Eye (tissue), 1 donor: ENCODE measurements at regions not wholly inside any gene's neighbourhood (a gene's known extent, or its start where the extent isn't known, plus 50 kb on each side); places are given as distances from the start of the nearest gene placed in this dataset.

Source experiments
- DNase-seq: peaks from one replicate; pipeline ENCODE4 v3.0.0-alpha.2; 2015

DNA sequence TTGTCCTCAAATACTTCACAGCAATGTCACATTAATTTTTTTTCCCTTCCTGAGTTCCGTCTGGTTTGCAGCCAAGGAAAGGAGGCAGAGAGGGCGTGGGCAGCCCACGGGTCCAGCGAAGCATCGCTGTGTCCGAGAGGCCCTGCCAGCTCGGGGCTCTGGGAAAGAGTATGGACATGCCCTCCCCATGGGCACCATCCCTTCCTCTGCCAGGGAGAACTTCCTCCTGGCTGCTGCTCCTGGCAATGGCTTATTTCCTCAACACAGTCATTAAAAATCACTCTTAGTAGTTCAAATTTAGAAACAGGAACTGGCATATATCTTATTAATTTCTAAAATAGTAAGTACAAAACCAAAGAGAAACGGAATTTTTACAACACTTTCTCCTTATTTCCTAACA lies 115.4 kb downstream of the RIPK4 start:
- no peak for DNase-seq

- no peak for DNase-seq
Measured at GRCh38 chr21:41650526-41651145, 116.2 kb downstream of the RIPK4 start.

DNA sequence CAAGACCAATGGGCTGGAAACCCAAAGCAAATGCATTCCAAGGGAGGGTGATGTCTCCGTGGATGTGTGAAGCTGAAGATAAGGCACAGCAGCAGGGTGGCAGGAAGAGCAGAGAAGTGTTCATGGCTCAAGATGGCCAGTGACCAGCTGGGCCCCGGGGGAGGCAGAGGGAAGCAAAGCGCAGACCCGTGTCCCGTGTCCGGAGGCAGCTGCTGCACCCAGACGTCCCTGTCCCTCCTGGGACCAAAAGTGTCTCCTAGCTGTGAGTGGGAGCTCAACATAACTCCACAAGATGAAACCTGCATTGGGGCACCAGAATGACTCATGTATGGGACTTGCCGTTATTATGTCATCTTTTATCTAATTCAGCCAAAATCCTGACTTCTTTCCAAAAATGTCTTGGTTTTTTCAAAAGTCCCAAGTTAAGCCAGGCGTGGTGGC lies 118.2 kb downstream of the RIPK4 start:
- no peak for DNase-seq

GRCh38 chr21:41647806-41648561 lies 118.9 kb downstream of the RIPK4 start:
- no peak for DNase-seq

GRCh38 chr21:41643246-41643966 lies 123.4 kb downstream of the RIPK4 start:
- DNase-seq, result no peak

GRCh38 chr21:41641821-41642701 lies 124.8 kb downstream of the RIPK4 start:
- DNase-seq, result peak; percentile 32

DNA sequence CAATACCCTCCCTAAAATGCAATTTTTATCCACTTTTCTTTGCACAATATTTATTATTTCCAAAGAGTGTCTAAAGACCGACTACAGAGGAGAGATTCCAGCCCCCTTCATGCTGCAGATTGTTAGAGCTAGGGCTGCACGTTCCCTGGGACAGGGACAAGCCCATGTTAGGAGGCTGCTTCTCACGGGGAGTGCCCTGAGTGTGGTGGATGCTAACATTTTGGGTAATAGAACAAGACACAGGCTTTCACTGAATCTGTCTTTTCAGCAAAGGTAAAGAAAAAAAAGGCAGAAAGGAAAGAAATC lies 125.4 kb downstream of the RIPK4 start:
- DNase-seq, result no peak

GRCh38 chr21:41640748-41641509 lies 125.9 kb downstream of the RIPK4 start:
- DNase-seq, result no peak

GRCh38 chr21:41639766-41640165 lies 127.1 kb downstream of the RIPK4 start:
- no peak for DNase-seq

DNA sequence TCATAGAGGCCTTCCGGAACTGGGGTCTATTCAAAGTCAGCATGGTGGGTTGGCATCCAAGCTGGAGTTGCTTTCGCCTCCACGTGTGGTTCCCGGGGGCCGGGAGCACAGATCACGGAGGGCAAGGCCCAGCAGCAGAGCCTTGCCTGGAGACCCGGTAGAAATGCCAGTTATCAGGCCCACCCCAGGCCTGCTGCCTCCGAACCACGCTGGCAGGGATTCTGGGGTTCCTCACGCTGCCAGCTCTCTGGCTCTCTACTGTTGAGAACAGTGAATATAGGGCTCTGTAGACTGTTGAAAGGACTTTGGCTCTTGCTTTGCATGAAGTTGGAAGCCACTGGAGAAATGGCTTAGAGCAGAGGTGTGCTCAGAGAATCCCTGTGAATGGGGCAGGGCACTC lies 127.5 kb downstream of the RIPK4 start:
- no peak for DNase-seq

GRCh38 chr21:41638201-41638790 lies 128.6 kb downstream of the RIPK4 start:
- no peak for DNase-seq

DNA sequence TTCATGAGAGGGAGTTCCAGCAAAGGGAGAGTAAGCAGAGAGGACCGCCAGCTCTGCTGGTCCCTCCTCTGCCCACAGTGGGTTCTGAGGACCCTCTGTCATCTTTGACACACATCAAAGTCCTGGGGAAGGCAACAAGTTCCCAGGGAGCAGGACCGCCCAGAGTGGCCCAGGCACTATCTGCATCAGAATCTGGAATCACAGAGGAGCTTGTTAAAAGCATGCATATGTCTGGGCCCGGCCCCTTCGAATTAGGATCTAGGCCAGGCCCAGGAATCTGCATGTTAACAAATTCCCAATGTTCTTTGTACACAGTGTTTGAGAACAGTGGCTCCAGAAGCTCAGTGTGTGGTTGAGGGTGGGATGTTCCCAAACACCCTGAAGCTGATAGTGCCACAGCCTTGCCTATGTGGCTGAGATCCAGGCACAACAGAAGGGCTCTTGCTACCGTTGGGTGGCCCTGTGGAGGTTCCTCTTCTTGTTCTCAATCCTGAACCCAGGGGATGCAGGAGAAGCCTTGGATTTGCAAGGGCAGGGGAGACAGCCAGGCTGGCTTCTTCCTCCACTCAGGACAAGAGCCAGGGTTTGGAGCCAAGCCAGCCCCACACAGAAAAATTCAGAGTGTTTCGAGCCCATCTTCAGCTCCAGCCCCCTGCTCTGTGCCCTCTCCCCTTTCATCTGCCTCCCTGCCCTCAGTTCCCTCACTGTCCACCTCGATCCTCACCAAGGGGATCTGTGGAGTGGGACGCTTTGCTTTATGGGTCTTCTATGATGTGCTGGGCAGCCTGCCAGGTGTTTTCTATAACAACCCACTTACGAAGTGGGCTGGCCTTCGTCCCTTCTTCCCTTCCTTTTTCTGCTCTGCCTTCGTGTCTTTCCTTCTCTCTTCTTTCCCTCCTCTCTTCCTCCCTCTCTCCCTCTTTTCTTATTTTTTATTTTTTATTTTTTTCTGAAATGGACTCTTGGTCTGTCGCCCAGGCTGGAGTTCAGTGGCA lies 129.0 kb upstream of the TMPRSS2 start:
- no peak for DNase-seq

GRCh38 chr21:41635874-41636273 lies 127.9 kb upstream of the TMPRSS2 start:
- DNase-seq, result no peak

DNA sequence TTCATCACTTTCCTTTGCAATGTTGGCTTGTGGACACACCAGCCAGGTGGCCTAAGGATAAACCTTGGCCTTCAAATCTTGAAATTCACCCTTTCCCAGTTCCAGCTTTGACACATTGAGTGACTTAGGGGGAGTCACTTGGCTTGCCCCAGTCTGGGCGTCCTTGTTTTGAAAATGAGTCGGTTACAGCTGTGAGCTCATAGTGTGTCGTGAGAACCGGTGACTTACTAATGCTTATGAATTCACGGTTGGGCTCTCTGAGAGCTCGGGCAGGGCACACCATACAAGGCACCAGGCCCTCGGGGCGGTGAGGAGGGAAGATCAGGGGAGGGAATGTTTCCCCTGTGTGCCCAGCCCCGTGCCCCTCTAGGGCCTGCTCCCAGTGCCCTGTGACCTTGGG lies 126.9 kb upstream of the TMPRSS2 start:
- no peak for DNase-seq

GRCh38 chr21:41634211-41634694 lies 126.3 kb upstream of the TMPRSS2 start:
- DNase-seq, result no peak

GRCh38 chr21:41633627-41634026 lies 125.7 kb upstream of the TMPRSS2 start:
- DNase-seq, result no peak

GRCh38 chr21:41632748-41633475 lies 125.0 kb upstream of the TMPRSS2 start:
- DNase-seq, result no peak

DNA sequence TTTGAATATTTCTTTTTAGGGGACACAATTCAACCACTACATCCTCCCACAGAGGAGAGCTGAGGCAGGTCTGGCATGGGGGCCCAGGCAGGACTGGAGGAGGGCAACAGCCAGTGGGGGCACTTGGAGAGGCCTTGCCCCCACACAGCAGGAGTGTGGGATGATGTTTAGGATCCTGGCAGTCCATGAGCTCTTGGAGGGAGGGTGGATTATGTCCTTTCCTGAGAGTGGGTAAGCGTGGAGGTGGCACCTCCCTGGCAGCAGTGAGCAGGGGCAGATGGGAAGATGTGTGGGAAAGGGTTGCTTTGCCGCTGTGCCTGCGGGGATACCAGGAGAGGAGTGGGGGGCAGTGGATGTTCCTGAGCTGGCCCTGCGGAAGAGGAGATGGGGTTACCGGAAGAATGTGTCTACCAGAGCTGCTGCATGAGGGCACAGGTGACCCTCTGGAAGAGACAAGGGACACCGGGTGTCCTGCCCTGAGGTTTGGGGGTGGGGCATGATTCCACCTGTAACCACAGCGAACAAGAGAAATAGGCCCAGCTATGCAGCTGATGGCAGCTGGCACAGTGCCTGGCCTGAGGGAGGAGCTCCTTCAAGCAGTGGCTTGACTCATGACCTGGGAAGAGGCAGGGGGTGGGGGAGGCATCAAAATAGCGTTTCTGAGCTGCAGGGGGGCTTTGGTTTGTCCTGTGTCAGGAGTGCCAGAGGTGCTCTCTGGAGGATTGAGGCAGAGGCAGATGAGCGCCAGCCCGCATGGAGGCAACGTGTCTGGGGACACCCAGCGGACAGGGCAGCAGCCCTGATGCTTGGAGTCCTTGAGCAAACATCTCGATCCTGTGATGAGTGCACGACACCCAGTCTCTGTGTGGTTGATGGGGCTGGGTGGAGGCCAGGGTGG lies 123.9 kb upstream of the TMPRSS2 start:
- no peak for DNase-seq

DNA sequence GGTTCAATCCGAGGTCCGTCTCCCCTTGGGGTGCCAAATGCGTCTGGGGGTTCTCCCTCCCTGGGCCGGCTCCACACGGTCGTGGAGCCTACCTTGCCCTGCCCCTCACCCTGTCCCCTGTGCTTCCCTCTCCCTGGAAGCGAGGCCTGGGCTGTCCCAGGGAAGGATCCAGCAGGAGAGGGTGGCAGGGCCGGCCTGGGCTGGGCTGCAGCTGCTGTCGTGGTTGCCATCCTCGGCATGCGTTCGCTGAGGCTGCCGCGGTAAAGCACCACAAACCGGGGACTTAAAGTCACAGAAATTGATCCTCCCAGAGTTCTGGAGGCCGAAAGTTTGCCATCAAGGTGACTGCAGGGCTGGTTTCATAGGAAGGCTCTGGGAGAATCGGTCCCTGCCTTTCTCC lies 123.0 kb upstream of the TMPRSS2 start:
- no peak for DNase-seq
